ENCODE measurements at regions not wholly inside any gene's neighbourhood (a gene's known extent, or its start where the extent isn't known, plus 50 kb on each side); places are given as distances from the start of the nearest gene placed in this dataset.

- intact Hi-C loops (cut with DNase I), result no loop called here
- TF ChIP-seq CTCF (IDR thresholded peaks at IDR 0.05), result no peak
Observed at GRCh38 chr2:60400462-60401246, 152.8 kb downstream of the BCL11A start.

DNA sequence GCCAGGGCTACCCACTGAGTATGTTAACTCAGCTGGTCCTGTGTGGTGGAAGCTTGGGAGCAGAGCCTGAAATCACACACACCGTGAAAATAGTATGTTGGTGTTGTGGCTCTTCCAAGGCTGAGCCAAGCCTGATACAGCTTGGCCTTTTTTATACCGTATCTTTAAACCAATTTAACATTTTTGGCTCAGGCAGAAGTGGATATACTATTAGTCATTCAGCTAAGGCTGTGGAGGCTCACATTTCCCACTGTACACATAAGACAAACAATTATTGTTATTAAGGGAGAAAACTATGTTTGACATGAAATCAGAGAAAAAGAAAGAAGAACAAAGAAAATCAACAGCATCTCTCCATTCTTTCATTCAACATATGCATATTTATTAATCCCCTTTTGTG is 159.0 kb downstream of the BCL11A start:
- H3K27ac ChIP-seq, result no peak overlapping the region
- H3K27me3 ChIP-seq (ENCODE audit: insufficient read depth in 3 of 3, low read length in 2 of 3), result no peaks in the 10 kb centered on the region
- WGBS, 3 donors, result 44 to 63% (median 45%) methylated on average over 2 of the region's 2 CpGs
- no peaks in the 10 kb centered on the region for H3K36me3 ChIP-seq (ENCODE audit: insufficient read depth in 1 of 2, low read depth in 1 of 2)
- H3K4me3 ChIP-seq, result no peak overlapping the region
- no peaks in the 10 kb centered on the region for H3K9me3 ChIP-seq
- no peak for TF ChIP-seq CTCF (IDR thresholded peaks at IDR 0.05)
- intact Hi-C loops (cut with DNase I), result no loop called here
- no peak for DNase-seq
- H3K4me1 ChIP-seq, result no peaks in the 10 kb centered on the region
- ATAC-seq, result no peak

More at GRCh38 chr2:60400462-60401246, 152.8 kb downstream of the BCL11A start:
- H3K4me3 ChIP-seq, result no peak overlapping the region
- 65 to 71% (median 69%) methylated on average over 7 of the region's 7 CpGs for WGBS, 3 donors
- ATAC-seq (no peak), DNase-seq (no peak)
- H3K27me3 ChIP-seq (ENCODE audit: insufficient read depth in 3 of 3, low read length in 2 of 3), result peaks cover 0 to 1% (median 0%) of the 10 kb centered on the region in 3 donors
- H3K9me3 ChIP-seq, result no peaks in the 10 kb centered on the region
- H3K27ac ChIP-seq, result no peak overlapping the region
- no peaks in the 10 kb centered on the region for H3K36me3 ChIP-seq (ENCODE audit: insufficient read depth in 1 of 2, low read depth in 1 of 2)
- no peaks in the 10 kb centered on the region for H3K4me1 ChIP-seq

DNA sequence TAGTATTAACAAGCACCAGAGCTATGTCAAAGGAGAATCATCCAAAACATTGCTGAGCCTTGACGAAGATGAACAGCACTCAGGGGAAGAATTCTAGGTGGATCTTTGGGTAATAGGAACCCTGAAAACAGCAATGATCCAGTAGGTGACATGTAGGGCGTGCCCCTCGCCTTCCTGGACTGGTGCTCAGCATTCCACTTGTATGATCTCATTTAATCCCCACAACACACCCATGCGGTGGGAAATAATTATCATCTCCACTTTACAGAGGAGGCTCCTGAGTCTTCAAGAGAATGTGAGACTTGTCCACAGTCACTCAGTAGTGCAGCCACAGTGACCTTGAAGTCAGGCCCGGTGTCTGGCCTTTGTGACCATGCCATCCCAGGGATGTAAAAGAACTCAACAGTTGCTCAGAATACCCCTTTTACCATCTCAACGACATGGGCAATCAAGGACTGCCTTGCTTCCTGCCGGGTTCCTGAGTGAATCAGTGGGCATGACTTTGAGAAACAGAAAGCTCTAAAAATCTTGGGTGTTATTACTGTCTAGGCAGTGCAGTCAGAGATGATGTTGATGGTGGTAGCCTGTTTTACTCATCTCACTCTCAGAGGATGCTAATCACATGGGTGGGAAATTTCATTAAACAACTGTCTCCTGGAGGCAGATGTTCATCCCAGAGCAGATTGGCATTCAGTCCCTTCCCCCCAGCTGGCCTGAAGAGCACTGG is 161.6 kb downstream of the BCL11A start:
- H3K4me3 ChIP-seq, result no peak overlapping the region
- no peaks in the 10 kb centered on the region for H3K36me3 ChIP-seq (ENCODE audit: insufficient read depth in 1 of 2, low read depth in 1 of 2)
- intact Hi-C loops (cut with DNase I), result no loop called here
- DNase-seq, result no peak
- TF ChIP-seq CTCF (IDR thresholded peaks at IDR 0.05), result no peak
- no peaks in the 10 kb centered on the region for H3K27me3 ChIP-seq (ENCODE audit: insufficient read depth in 3 of 3, low read length in 2 of 3)
- 84 to 88% (median 85%) methylated on average over 7 of the region's 7 CpGs for WGBS, 3 donors
- no peak for ATAC-seq
- no peaks in the 10 kb centered on the region for H3K9me3 ChIP-seq
- no peaks in the 10 kb centered on the region for H3K4me1 ChIP-seq
- H3K27ac ChIP-seq, result no peak overlapping the region

GRCh38 chr2:60391230-60391629 is 162.2 kb downstream of the BCL11A start:
- Histone ChIP-seq H3K9me3 (no peaks in the 10 kb centered on the region), H3K4me1 (no peaks in the 10 kb centered on the region), H3K27ac (no peak overlapping the region), H3K36me3 (ENCODE audit: insufficient read depth in 1 of 2, low read depth in 1 of 2) (no peaks in the 10 kb centered on the region), H3K27me3 (ENCODE audit: insufficient read depth in 3 of 3, low read length in 2 of 3) (no peaks in the 10 kb centered on the region), H3K4me3 (no peak overlapping the region)
- TF ChIP-seq CTCF (IDR thresholded peaks at IDR 0.05), result no peak
- 78 to 81% (median 78%) methylated on average over 6 of the region's 6 CpGs for WGBS, 3 donors
- DNase-seq (no peak), ATAC-seq (no peak)
- intact Hi-C loops (cut with DNase I), result no loop called here
